ENCODE measurements at regions not wholly inside any gene's neighbourhood (a gene's known extent, or its start where the extent isn't known, plus 50 kb on each side); places are given as distances from the start of the nearest gene placed in this dataset.

GRCh38 chr9:107922260-107922659, 432.7 kb upstream of the KLF4 start:
- no peaks in the 10 kb centered on the region for H3K27me3 Mint-ChIP-seq (ENCODE audit: low read depth)
- no peaks in the 10 kb centered on the region for H3K36me3 Mint-ChIP-seq (ENCODE audit: low read depth)
- H3K4me1 Mint-ChIP-seq (ENCODE audit: low read depth), result no peaks in the 10 kb centered on the region
- no peak for DNase-seq (ENCODE audit: low spot score)
- no peak overlapping the region for H3K4me3 Mint-ChIP-seq
- peaks cover 4% of the 10 kb centered on the region for H3K9me3 Mint-ChIP-seq
- no peak overlapping the region for H3K27ac Mint-ChIP-seq

- Mint-ChIP-seq H3K4me1 (ENCODE audit: low read depth) (no peaks in the 10 kb centered on the region), H3K4me3 (no peak overlapping the region), H3K36me3 (ENCODE audit: low read depth) (no peaks in the 10 kb centered on the region), H3K27me3 (ENCODE audit: low read depth) (no peaks in the 10 kb centered on the region), H3K27ac (no peak overlapping the region), H3K9me3 (no peaks in the 10 kb centered on the region)
- no peak for DNase-seq (ENCODE audit: low spot score)
These were observed 429.7 kb upstream of the KLF4 start for GRCh38 chr9:107919263-107919662.

- H3K9me3 Mint-ChIP-seq, result no peaks in the 10 kb centered on the region
- DNase-seq (ENCODE audit: low spot score), result no peak
- no peaks in the 10 kb centered on the region for H3K36me3 Mint-ChIP-seq (ENCODE audit: low read depth)
- no peak overlapping the region for H3K4me3 Mint-ChIP-seq
- no peak overlapping the region for H3K27ac Mint-ChIP-seq
- no peaks in the 10 kb centered on the region for H3K4me1 Mint-ChIP-seq (ENCODE audit: low read depth)
- no peaks in the 10 kb centered on the region for H3K27me3 Mint-ChIP-seq (ENCODE audit: low read depth)
These were observed 429.2 kb upstream of the KLF4 start for GRCh38 chr9:107918749-107919148.

GRCh38 chr9:107914151-107914550, 424.6 kb upstream of the KLF4 start:
- Mint-ChIP-seq H3K27ac (no peak overlapping the region), H3K9me3 (no peaks in the 10 kb centered on the region), H3K36me3 (ENCODE audit: low read depth) (no peaks in the 10 kb centered on the region), H3K4me1 (ENCODE audit: low read depth) (no peaks in the 10 kb centered on the region), H3K27me3 (ENCODE audit: low read depth) (no peaks in the 10 kb centered on the region), H3K4me3 (no peak overlapping the region)
- no peak for DNase-seq (ENCODE audit: low spot score)

GRCh38 chr9:107907715-107908114, 418.1 kb upstream of the KLF4 start:
- H3K27me3 Mint-ChIP-seq (ENCODE audit: low read depth), result no peaks in the 10 kb centered on the region
- H3K9me3 Mint-ChIP-seq, result no peaks in the 10 kb centered on the region
- no peaks in the 10 kb centered on the region for H3K4me1 Mint-ChIP-seq (ENCODE audit: low read depth)
- H3K27ac Mint-ChIP-seq, result no peak overlapping the region
- DNase-seq (ENCODE audit: low spot score), result no peak
- H3K36me3 Mint-ChIP-seq (ENCODE audit: low read depth), result no peaks in the 10 kb centered on the region
- H3K4me3 Mint-ChIP-seq, result no peak overlapping the region

- Mint-ChIP-seq H3K36me3 (ENCODE audit: low read depth) (no peaks in the 10 kb centered on the region), H3K4me1 (ENCODE audit: low read depth) (no peaks in the 10 kb centered on the region), H3K4me3 (no peak overlapping the region), H3K27ac (no peak overlapping the region), H3K27me3 (ENCODE audit: low read depth) (no peaks in the 10 kb centered on the region), H3K9me3 (no peaks in the 10 kb centered on the region)
- DNase-seq (ENCODE audit: low spot score), result no peak
These were observed 417.7 kb upstream of the KLF4 start for GRCh38 chr9:107907255-107907654.

- Mint-ChIP-seq H3K36me3 (ENCODE audit: low read depth) (no peaks in the 10 kb centered on the region), H3K27me3 (ENCODE audit: low read depth) (no peaks in the 10 kb centered on the region), H3K4me1 (ENCODE audit: low read depth) (no peaks in the 10 kb centered on the region), H3K9me3 (no peaks in the 10 kb centered on the region), H3K4me3 (no peak overlapping the region), H3K27ac (no peak overlapping the region)
- DNase-seq (ENCODE audit: low spot score), result no peak
These were observed 416.5 kb upstream of the KLF4 start for GRCh38 chr9:107906074-107906473.

GRCh38 chr9:107905308-107906020, 415.9 kb upstream of the KLF4 start:
- Mint-ChIP-seq H3K27me3 (ENCODE audit: low read depth) (no peaks in the 10 kb centered on the region), H3K36me3 (ENCODE audit: low read depth) (no peaks in the 10 kb centered on the region), H3K4me3 (no peak overlapping the region), H3K27ac (no peak overlapping the region), H3K9me3 (no peaks in the 10 kb centered on the region), H3K4me1 (ENCODE audit: low read depth) (no peaks in the 10 kb centered on the region)
- no peak for DNase-seq (ENCODE audit: low spot score)

GRCh38 chr9:107899961-107900330, 410.4 kb upstream of the KLF4 start:
- Mint-ChIP-seq H3K36me3 (ENCODE audit: low read depth) (no peaks in the 10 kb centered on the region), H3K9me3 (no peaks in the 10 kb centered on the region), H3K27ac (no peak overlapping the region), H3K4me3 (no peak overlapping the region), H3K27me3 (ENCODE audit: low read depth) (no peaks in the 10 kb centered on the region), H3K4me1 (ENCODE audit: low read depth) (no peaks in the 10 kb centered on the region)
- DNase-seq (ENCODE audit: low spot score), result no peak

- no peak overlapping the region for H3K4me3 Mint-ChIP-seq
- H3K9me3 Mint-ChIP-seq, result no peaks in the 10 kb centered on the region
- no peak for DNase-seq (ENCODE audit: low spot score)
- H3K27me3 Mint-ChIP-seq (ENCODE audit: low read depth), result no peaks in the 10 kb centered on the region
- H3K36me3 Mint-ChIP-seq (ENCODE audit: low read depth), result no peaks in the 10 kb centered on the region
- H3K27ac Mint-ChIP-seq, result no peak overlapping the region
- H3K4me1 Mint-ChIP-seq (ENCODE audit: low read depth), result no peaks in the 10 kb centered on the region
These were observed 409.2 kb upstream of the KLF4 start for GRCh38 chr9:107898761-107899160.

GRCh38 chr9:107896544-107896943, 407.0 kb upstream of the KLF4 start:
- no peak for DNase-seq (ENCODE audit: low spot score)
- H3K4me3 Mint-ChIP-seq, result no peak overlapping the region
- no peaks in the 10 kb centered on the region for H3K9me3 Mint-ChIP-seq
- no peaks in the 10 kb centered on the region for H3K27me3 Mint-ChIP-seq (ENCODE audit: low read depth)
- no peaks in the 10 kb centered on the region for H3K4me1 Mint-ChIP-seq (ENCODE audit: low read depth)
- H3K27ac Mint-ChIP-seq, result no peak overlapping the region
- no peaks in the 10 kb centered on the region for H3K36me3 Mint-ChIP-seq (ENCODE audit: low read depth)

GRCh38 chr9:107895501-107896001, 406.0 kb upstream of the KLF4 start:
- H3K36me3 Mint-ChIP-seq (ENCODE audit: low read depth), result no peaks in the 10 kb centered on the region
- H3K4me3 Mint-ChIP-seq, result no peak overlapping the region
- H3K4me1 Mint-ChIP-seq (ENCODE audit: low read depth), result no peaks in the 10 kb centered on the region
- H3K27me3 Mint-ChIP-seq (ENCODE audit: low read depth), result no peaks in the 10 kb centered on the region
- H3K27ac Mint-ChIP-seq, result no peak overlapping the region
- DNase-seq (ENCODE audit: low spot score), result no peak
- no peaks in the 10 kb centered on the region for H3K9me3 Mint-ChIP-seq

- Mint-ChIP-seq H3K27me3 (ENCODE audit: low read depth) (no peaks in the 10 kb centered on the region), H3K9me3 (no peaks in the 10 kb centered on the region), H3K4me1 (ENCODE audit: low read depth) (no peaks in the 10 kb centered on the region), H3K36me3 (ENCODE audit: low read depth) (no peaks in the 10 kb centered on the region), H3K4me3 (no peak overlapping the region), H3K27ac (no peak overlapping the region)
- no peak for DNase-seq (ENCODE audit: low spot score)
These were observed 405.1 kb upstream of the KLF4 start for GRCh38 chr9:107894572-107895261.

- no peak overlapping the region for H3K27ac Mint-ChIP-seq
- no peaks in the 10 kb centered on the region for H3K36me3 Mint-ChIP-seq (ENCODE audit: low read depth)
- H3K4me1 Mint-ChIP-seq (ENCODE audit: low read depth), result no peaks in the 10 kb centered on the region
- H3K9me3 Mint-ChIP-seq, result no peaks in the 10 kb centered on the region
- no peaks in the 10 kb centered on the region for H3K27me3 Mint-ChIP-seq (ENCODE audit: low read depth)
- no peak for DNase-seq (ENCODE audit: low spot score)
- no peak overlapping the region for H3K4me3 Mint-ChIP-seq
These were observed 401.4 kb upstream of the KLF4 start for GRCh38 chr9:107890921-107891465.

All from T-helper 2 cell treated with Interferon-gamma antibody and Interleukin-4, amounts not matched to agents 5 μg/mL and 100 μg/mL, for 36 hours (primary cell).